ENCODE measurements at regions not wholly inside any gene's neighbourhood (a gene's known extent, or its start where the extent isn't known, plus 50 kb on each side); places are given as distances from the start of the nearest gene placed in this dataset.
"Not testable (repeated sequence)": the region's sequence is repeated elsewhere in the genome, so short reads cannot be mapped to it uniquely, and the experiment has no call there.

DNA sequence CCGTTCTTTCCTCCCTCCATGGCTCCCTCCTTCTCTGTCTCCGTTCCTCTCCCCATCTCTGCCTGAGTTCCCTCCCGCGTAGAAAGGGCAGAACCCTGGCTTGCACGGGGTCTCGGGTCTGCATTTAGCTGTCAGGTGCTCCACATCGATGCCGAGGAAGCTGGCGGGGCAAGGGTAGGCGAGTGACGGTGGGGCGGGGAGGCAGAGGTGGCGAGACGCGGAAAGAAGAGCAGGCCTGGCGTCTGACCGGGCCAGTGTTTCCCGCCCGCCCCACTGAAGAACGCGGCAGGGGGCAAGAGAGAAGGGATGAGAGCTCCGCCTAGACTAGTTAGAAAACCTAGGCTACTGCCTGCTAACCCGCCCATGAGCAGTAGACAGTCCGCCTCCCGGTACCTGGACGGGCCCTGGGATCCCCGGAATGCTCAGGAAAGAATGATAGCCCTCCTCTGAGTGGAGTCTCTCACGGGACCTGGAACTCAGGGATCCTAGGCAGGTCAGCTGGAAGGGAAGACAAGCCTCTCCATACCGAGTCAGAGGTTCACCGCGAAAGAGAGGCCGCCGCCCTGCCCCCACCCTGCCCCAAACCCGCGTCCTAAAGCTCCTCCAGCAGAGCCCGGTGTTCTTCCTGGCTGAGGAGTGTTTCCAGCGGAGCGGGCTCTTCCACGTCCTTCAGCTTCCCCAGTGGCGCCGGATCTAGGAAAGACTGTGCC is 357.9 kb upstream of the DEFB115 start:
- not testable (repeated sequence) for DNase-seq (ENCODE audit: low spot score)

GRCh38 chr20:30900080-30900719 is 357.3 kb upstream of the DEFB115 start:
- DNase-seq (ENCODE audit: low spot score): not testable (repeated sequence)

- DNase-seq (ENCODE audit: low spot score): not testable (repeated sequence)
Measured at GRCh38 chr20:30905231-30905630, 352.2 kb upstream of the DEFB115 start.

DNA sequence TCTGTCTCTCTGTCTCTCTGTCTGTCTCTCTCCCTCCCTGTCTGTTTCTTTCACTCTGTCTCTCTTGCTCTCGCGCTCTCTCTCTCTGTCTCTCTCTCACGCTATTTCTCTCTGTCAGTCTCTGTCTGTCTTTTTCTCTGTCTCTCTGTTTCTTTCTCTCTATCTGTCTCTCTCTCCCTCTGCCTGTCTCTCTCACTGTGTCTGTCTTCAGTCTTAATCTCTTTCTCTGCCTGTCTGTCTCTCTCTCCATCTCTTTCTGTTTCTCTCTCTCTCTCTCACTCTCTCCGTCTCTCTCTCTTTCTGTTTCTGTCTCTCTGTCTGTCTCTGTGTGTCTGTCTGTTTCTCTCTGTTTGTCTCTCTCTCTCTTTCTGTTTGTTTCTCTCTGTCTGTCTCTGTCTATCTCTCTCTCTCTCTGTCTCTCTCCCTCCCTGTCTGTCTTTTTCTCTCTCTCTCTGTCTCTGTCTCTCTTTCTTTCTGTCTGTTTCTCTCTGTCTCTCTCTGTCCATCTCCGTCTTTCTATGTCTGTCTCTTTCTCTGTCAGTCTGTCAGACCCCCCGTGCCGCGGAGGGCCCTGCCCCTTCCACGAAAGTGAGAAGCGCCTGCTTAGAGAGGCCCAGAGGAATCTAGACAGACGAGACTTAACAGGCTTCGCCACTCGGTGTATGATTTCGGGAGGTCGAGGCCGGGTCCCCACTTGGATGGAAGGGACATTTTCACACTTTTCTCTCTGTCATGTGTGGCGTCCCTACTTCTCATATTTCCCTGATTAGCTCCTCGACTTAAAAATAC is 346.3 kb upstream of the DEFB115 start:
- no peak for DNase-seq (ENCODE audit: low spot score)

- not testable (repeated sequence) for DNase-seq (ENCODE audit: low spot score)
Measured at GRCh38 chr20:30911832-30912660, 345.4 kb upstream of the DEFB115 start.

DNA sequence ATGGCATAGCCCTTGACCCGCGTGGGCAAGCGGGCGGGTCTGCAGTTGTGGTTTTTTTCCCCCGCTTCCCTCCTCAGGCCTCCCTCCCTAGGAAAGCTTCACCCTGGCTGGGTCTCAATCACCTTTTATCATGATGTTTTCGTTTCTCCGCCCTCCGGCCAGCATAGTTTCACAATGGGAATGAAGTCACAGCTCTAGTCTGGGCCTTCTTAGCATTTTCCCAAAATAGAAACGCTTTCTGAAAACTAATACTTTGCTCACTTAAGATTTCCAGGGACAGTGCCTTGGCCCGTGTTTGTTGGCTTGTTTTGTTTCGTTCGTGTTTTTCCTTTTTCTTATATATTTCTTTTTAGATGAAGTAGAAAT is 344.8 kb upstream of the DEFB115 start:
- DNase-seq (ENCODE audit: low spot score): not testable (repeated sequence)

DNA sequence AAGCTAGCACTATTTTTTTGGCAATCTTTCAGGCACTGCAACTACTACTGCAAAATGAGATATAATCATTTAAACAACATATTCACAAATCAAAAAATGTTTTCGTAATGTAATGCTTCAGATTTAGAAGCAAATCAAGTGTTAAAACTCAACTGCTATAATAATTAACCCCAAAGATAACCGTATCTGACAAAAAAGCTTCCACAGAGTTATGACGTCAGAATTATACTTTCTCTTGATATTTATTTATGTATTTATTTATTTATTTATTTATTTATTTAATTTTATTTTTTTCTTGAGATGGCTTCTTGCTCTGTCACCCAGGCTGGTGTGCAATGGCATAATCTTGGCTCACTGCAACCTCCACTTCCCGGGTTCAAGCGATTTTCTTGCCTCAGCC is 341.1 kb upstream of the DEFB115 start:
- not testable (repeated sequence) for DNase-seq (ENCODE audit: low spot score)

GRCh38 chr20:30919514-30920188 is 337.8 kb upstream of the DEFB115 start:
- no peak for DNase-seq (ENCODE audit: low spot score)

DNA sequence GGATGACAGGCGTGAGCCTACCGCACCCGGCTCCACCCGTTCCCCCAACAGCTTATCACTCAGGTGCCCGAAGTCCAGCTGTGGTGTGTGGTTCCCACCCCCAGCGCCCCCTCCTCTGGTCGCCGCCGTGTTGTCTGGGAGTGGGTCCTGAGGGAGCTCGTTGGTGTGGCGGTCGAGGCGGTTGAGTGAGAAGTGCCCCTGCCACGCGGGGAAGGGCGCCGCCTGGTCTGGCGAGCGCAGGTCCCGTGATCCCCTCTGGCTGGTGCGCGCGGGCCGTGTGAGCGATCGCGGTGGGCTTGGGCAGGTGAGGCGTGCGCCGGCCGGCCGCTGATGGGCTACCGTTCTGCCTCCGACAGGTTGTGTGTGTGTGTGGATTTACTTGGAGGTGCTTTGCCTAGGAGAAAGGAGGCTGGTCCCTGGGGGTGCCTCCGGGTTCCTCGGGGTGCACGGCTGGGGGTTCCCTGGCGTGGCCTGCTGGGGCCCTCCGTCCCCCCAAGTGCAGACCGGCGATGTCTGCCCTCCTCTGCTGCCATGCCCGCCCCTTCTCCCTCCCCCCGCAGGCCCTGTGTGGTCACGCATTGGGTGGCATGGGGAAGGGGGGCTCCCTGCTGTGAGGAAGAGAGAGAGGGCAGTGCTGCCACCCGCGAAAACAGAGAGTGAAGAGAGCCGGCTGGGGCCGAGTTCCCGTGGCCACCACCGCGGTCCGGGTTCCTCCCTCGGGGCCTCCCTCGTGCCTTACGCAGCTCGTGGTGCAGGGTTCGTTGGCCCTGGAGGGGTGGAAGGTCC is 336.0 kb upstream of the DEFB115 start:
- DNase-seq (ENCODE audit: low spot score): no peak

DNA sequence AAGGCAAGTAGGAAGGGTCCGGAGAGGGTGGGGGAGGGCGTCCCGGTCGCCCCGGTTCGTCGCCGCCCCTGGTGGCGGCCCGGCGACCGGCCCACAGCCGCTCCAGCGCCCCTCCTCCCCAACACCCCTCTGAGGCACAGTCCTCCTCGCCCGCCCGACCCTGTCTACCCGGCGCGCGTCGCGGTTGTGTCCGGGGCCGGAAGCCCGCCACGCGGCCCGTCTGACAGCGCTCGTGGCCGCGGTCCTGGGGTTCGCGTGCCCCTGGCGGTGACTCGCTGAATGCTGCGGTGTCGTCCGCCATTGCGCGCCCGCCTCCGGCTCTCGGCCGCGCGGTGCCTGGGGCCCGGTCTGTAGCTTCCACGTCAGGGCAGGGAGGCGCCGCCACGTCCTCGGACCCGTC is 335.3 kb upstream of the DEFB115 start:
- DNase-seq (ENCODE audit: low spot score): no peak

DNA sequence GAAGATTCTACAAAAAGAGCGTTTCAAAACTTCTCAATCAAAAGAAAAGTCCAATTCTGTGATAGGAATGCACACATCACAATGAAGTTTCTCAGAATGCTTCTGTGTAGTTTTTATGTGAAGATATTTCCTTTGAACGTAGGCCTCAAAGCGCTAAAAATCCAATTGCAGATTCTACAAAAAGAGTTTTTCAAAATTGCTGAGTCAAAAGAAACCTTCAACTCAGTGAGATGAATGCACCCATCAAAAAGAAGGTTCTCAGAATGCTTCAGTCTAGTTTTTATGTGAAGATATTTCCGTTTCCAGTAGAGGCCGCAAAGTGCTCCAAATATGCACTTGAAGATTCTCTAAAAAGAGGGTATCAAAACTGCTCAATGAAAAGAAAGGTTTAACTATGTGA is 319.7 kb upstream of the DEFB115 start:
- no peak for DNase-seq (ENCODE audit: low spot score)

- DNase-seq (ENCODE audit: low spot score): no peak
Measured at GRCh38 chr20:30949761-30950160, 307.7 kb upstream of the DEFB115 start.

- DNase-seq (ENCODE audit: low spot score): not testable (repeated sequence)
Measured at GRCh38 chr20:30951088-30951487, 306.4 kb upstream of the DEFB115 start.

DNA sequence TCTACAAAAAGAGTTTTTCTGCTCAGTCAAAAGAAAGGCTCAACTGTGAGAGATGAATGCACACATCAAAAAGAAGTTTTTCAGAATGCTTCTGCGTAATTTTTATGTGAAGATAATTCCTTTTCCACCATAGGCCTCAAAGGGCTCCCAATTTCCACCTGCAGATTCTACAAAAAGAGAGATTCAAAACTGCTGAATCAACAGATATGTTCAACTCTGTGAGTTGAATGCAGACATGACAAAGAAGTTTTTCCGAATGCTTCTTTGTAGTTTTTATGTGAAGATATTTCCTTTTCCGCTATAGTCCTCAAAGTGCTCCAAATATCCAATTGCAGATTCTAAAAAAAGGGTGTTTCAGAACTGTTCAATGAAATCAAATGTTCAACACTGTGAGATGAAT is 300.8 kb upstream of the DEFB115 start:
- DNase-seq (ENCODE audit: low spot score): not testable (repeated sequence)

DNA sequence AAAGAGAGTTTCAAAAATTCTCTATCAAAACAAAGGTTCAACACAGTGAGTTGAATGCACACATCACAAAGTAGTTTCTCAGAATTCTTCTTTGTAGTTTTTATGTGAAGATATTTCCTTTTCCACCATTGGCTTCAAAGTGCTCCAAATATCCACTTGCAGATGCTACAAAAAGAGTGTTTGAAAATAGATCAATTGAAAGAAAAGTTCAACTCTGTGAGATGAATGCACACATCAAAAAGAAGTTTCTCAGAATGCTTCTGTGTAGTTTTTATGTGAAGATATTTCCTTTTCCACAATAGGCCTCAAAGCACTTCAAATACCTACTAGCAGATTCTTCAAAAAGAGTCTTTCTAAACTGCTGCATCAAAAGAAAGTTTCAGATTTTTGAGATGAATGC is 298.3 kb upstream of the DEFB115 start:
- DNase-seq (ENCODE audit: low spot score): not testable (repeated sequence)

- no peak for DNase-seq (ENCODE audit: low spot score)
Measured at GRCh38 chr20:30963591-30963990, 293.9 kb upstream of the DEFB115 start.

- not testable (repeated sequence) for DNase-seq (ENCODE audit: low spot score)
Measured at GRCh38 chr20:30975859-30976258, 281.6 kb upstream of the DEFB115 start.

DNA sequence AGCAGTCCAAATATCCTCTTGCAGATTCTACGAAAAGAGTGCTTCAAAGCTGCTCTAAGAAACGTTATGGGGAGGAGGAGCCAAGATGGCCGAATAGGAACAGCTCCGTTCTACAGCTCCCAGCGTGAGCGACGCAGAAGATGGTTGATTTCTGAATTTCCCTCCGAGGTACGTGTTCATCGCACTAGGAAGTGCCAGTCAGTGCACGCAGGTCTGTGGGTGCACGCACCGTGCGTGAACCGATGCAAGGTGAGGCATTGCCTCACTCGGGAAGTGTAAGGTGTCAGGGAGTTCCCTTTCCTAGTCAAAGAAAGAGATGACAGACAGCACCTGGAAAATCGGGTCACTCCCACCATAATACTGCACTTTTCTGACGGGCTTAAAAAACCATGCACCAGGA is 272.1 kb upstream of the DEFB115 start:
- no peak for DNase-seq (ENCODE audit: low spot score)
